ENCODE measurements at regions not wholly inside any gene's neighbourhood (a gene's known extent, or its start where the extent isn't known, plus 50 kb on each side); places are given as distances from the start of the nearest gene placed in this dataset.
"Not testable (repeated sequence)": the region's sequence is repeated elsewhere in the genome, so short reads cannot be mapped to it uniquely, and the experiment has no call there.

DNA sequence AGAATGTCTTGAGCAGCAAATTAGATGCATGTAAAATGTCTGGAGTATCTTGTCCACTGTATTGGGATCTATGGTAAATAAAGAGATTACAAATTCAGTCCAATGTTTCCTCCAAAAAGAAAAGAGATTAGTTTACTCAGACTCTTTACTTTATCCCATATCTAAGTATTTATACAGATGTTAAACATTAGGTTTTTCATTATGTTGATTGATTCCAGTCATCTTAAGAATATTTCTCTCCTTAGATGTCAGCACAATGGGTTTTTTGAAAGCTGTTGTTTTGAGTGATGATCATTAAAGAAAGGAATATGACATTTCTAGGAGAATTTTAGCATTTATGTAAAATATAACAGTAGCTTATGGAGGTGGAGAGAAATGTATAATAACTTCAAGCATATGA, 938.9 kb downstream of the C4orf33 start:
- Histone ChIP-seq H3K36me3 (ENCODE audit: insufficient read depth) (no peaks in the 10 kb centered on the region), H3K27me3 (ENCODE audit: insufficient read depth, low read depth) (no peaks in the 10 kb centered on the region), H4K20me1 (ENCODE audit: insufficient read depth) (no peaks in the 10 kb centered on the region; the same call in 1 of the 2 replicates), H3K4me2 (no peak overlapping the region), H3K9ac (no peak overlapping the region), H2AFZ (ENCODE audit: low read depth) (no peak overlapping the region), H3K79me2 (ENCODE audit: insufficient read depth, low read depth) (no peaks in the 10 kb centered on the region), H3K4me3 (IDR thresholded peaks at IDR 0.05; ENCODE audit: insufficient read depth, low read depth, low read length) (no peak overlapping the region), H3K27ac (no peak overlapping the region), H3K4me1 (ENCODE audit: low read depth, poor library complexity, severe bottlenecking) (no peaks in the 10 kb centered on the region)
- TF ChIP-seq, protein P1, sequence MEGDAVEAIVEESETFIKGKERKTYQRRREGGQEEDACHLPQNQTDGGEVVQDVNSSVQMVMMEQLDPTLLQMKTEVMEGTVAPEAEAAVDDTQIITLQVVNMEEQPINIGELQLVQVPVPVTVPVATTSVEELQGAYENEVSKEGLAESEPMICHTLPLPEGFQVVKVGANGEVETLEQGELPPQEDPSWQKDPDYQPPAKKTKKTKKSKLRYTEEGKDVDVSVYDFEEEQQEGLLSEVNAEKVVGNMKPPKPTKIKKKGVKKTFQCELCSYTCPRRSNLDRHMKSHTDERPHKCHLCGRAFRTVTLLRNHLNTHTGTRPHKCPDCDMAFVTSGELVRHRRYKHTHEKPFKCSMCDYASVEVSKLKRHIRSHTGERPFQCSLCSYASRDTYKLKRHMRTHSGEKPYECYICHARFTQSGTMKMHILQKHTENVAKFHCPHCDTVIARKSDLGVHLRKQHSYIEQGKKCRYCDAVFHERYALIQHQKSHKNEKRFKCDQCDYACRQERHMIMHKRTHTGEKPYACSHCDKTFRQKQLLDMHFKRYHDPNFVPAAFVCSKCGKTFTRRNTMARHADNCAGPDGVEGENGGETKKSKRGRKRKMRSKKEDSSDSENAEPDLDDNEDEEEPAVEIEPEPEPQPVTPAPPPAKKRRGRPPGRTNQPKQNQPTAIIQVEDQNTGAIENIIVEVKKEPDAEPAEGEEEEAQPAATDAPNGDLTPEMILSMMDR (conservative IDR thresholded peaks at IDR 0.05; ENCODE audit: low read depth, low read length), result no peak

DNA sequence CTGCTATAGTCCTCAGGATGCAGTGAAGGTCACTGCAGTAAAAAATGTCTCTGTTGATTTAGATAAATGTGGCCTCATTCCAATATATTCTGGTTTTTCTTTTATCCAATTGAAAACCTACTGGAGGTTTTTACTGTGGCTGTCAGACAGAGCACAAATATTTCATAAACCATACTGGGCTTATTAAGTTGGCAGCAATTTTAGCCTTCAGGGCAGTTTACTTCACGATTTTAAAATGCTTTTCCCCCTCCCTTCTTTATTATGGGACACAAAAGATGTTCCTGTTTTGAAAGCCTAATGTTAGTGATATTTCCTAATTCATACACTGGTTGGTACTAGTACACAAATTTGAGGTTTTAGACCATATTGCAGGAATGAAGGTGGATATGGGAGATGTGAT, 939.4 kb downstream of the C4orf33 start:
- no peaks in the 10 kb centered on the region for H3K4me1 ChIP-seq (ENCODE audit: low read depth, poor library complexity, severe bottlenecking)
- H3K9ac ChIP-seq, result no peak overlapping the region
- TF ChIP-seq, protein P1 (conservative IDR thresholded peaks at IDR 0.05; ENCODE audit: low read depth, low read length), result no peak
- no peak overlapping the region for H2AFZ ChIP-seq (ENCODE audit: low read depth)
- no peak overlapping the region for H3K4me3 ChIP-seq (IDR thresholded peaks at IDR 0.05; ENCODE audit: insufficient read depth, low read depth, low read length)
- H4K20me1 ChIP-seq (ENCODE audit: insufficient read depth), result no peaks in the 10 kb centered on the region; the same call in 1 of the 2 replicates
- H3K4me2 ChIP-seq, result no peak overlapping the region
- H3K27ac ChIP-seq, result no peak overlapping the region
- H3K36me3 ChIP-seq (ENCODE audit: insufficient read depth), result no peaks in the 10 kb centered on the region
- H3K27me3 ChIP-seq (ENCODE audit: insufficient read depth, low read depth), result no peaks in the 10 kb centered on the region
- H3K79me2 ChIP-seq (ENCODE audit: insufficient read depth, low read depth), result no peaks in the 10 kb centered on the region

GRCh38 chr4:130037866-130038265, 941.9 kb downstream of the C4orf33 start:
- H3K79me2 ChIP-seq (ENCODE audit: insufficient read depth, low read depth); H3K4me3 ChIP-seq (IDR thresholded peaks at IDR 0.05; ENCODE audit: insufficient read depth, low read depth, low read length); H3K27ac ChIP-seq; H3K27me3 ChIP-seq (ENCODE audit: insufficient read depth, low read depth); H2AFZ ChIP-seq (ENCODE audit: low read depth); H3K4me1 ChIP-seq (ENCODE audit: low read depth, poor library complexity, severe bottlenecking); H3K36me3 ChIP-seq (ENCODE audit: insufficient read depth); H3K9ac ChIP-seq; H3K4me2 ChIP-seq; H4K20me1 ChIP-seq (ENCODE audit: insufficient read depth): not testable (repeated sequence)

DNA sequence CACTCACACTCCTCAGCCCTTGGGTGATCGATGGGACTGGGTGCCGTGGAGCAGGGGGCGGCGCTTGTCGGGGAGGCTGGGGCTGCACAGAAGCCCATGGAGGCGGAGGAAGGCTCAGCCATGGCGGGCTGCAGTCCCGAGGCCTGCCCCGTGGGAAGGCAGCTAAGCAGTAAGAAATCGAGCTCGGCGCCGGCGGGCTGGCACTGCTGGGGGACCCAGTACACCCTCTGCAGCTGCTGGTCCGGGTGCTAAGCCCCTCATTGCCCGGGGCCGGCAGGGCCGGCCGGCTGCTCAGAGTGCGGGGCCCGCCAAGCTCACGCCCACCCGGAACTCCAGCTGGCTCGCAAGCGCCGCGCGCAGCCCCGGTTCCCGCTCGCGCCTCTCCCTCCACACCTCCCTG, 942.6 kb downstream of the C4orf33 start:
- not testable (repeated sequence) for H3K36me3 ChIP-seq (ENCODE audit: insufficient read depth); H3K9ac ChIP-seq; H3K4me3 ChIP-seq (IDR thresholded peaks at IDR 0.05; ENCODE audit: insufficient read depth, low read depth, low read length); H3K27ac ChIP-seq; H4K20me1 ChIP-seq (ENCODE audit: insufficient read depth); H3K4me2 ChIP-seq; H2AFZ ChIP-seq (ENCODE audit: low read depth); H3K4me1 ChIP-seq (ENCODE audit: low read depth, poor library complexity, severe bottlenecking); H3K27me3 ChIP-seq (ENCODE audit: insufficient read depth, low read depth); H3K79me2 ChIP-seq (ENCODE audit: insufficient read depth, low read depth)

DNA sequence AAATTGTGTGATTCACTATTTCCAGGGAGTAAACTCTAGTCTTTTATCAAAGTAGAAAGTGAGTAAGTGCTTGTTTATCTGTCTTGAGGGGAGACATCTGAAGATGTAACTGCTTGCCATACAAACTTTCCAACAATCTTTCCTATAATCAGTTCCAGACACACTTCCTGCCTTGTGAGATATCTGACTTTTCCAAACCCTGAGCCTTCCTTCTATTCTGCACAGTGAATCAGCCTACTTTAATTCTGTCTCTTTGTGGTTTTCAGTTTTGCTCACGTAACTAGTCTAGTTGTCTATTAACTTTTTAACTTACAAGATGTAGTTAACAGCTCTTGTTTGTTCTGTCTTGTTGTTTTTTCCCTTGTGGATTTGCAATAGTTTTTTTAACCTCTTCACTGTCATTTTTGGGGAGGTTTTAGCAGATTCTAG, 947.8 kb downstream of the C4orf33 start:
- no peak overlapping the region for H3K4me2 ChIP-seq

More for the DNA sequence above, 947.8 kb downstream of the C4orf33 start:
- Histone ChIP-seq H2AFZ (ENCODE audit: low read depth) (no peak overlapping the region), H3K27ac (no peak overlapping the region), H3K79me2 (ENCODE audit: insufficient read depth, low read depth) (no peaks in the 10 kb centered on the region), H3K27me3 (ENCODE audit: insufficient read depth, low read depth) (no peaks in the 10 kb centered on the region), H3K36me3 (ENCODE audit: insufficient read depth) (no peaks in the 10 kb centered on the region), H3K9ac (no peak overlapping the region), H4K20me1 (ENCODE audit: insufficient read depth) (no peaks in the 10 kb centered on the region), H3K4me1 (ENCODE audit: low read depth, poor library complexity, severe bottlenecking) (no peaks in the 10 kb centered on the region), H3K4me3 (IDR thresholded peaks at IDR 0.05; ENCODE audit: insufficient read depth, low read depth, low read length) (no peak overlapping the region)
- TF ChIP-seq, protein P1 (conservative IDR thresholded peaks at IDR 0.05; ENCODE audit: low read depth, low read length), result no peak

All from KMS-11 (cell line).